GM19351 (cell line): ENCODE measurements at regions not wholly inside any gene's neighbourhood (a gene's known extent, or its start where the extent isn't known, plus 50 kb on each side); places are given as distances from the start of the nearest gene placed in this dataset.
"Not testable (repeated sequence)": the region's sequence is repeated elsewhere in the genome, so short reads cannot be mapped to it uniquely, and the experiment has no call there.

ENCODE experiments used
- ATAC-seq: cut with Tn5 transposase; IDR thresholded peaks from one replicate; pipeline ENCODE4 v1.9.1; 2021; ENCODE audit warnings: mild to moderate bottlenecking, moderate library complexity; ENCODE audit not compliant: unreplicated experiment

GRCh38 chr1:104135036-104135435, 385.3 kb downstream of the AMY1C start:
- ATAC-seq, result not testable (repeated sequence)

GRCh38 chr1:104136621-104137020, 386.9 kb downstream of the AMY1C start:
- no peak for ATAC-seq

- no peak for ATAC-seq
These were observed 407.0 kb downstream of the AMY1C start for GRCh38 chr1:104156738-104157137.

- no peak for ATAC-seq
These were observed 414.3 kb downstream of the AMY1C start for GRCh38 chr1:104163912-104164476.

GRCh38 chr1:104172243-104172681, 422.6 kb downstream of the AMY1C start:
- ATAC-seq, result no peak

GRCh38 chr1:104182251-104182650, 432.6 kb downstream of the AMY1C start:
- ATAC-seq, result no peak

- ATAC-seq, result no peak
These were observed 439.5 kb downstream of the AMY1C start for GRCh38 chr1:104189207-104189606.

GRCh38 chr1:104190821-104191220, 441.1 kb downstream of the AMY1C start:
- ATAC-seq, result no peak

GRCh38 chr1:104195395-104195794, 445.7 kb downstream of the AMY1C start:
- ATAC-seq, result no peak

GRCh38 chr1:104196136-104196535, 446.4 kb downstream of the AMY1C start:
- no peak for ATAC-seq

- ATAC-seq, result no peak
These were observed 447.8 kb downstream of the AMY1C start for GRCh38 chr1:104197516-104197915.

GRCh38 chr1:104212239-104212638, 462.5 kb downstream of the AMY1C start:
- ATAC-seq, result no peak

- ATAC-seq, result not testable (repeated sequence)
These were observed 467.8 kb downstream of the AMY1C start for GRCh38 chr1:104217395-104217986.

- ATAC-seq, result no peak
These were observed 480.2 kb downstream of the AMY1C start for GRCh38 chr1:104229860-104230259.

- ATAC-seq, result no peak
These were observed 482.0 kb downstream of the AMY1C start for GRCh38 chr1:104231676-104232075.

- ATAC-seq, result no peak
These were observed 485.4 kb downstream of the AMY1C start for GRCh38 chr1:104235141-104235540.

GRCh38 chr1:104238991-104239390, 489.3 kb downstream of the AMY1C start:
- ATAC-seq, result no peak

- ATAC-seq, result no peak
These were observed 498.7 kb downstream of the AMY1C start for GRCh38 chr1:104248385-104248784.

GRCh38 chr1:104259481-104259880, 509.8 kb downstream of the AMY1C start:
- no peak for ATAC-seq

GRCh38 chr1:104263110-104263509, 513.4 kb downstream of the AMY1C start:
- not testable (repeated sequence) for ATAC-seq

- ATAC-seq, result no peak
These were observed 514.8 kb downstream of the AMY1C start for GRCh38 chr1:104264521-104264920.

GRCh38 chr1:104265163-104265562, 515.5 kb downstream of the AMY1C start:
- ATAC-seq, result no peak

- peak; percentile 88 for ATAC-seq
These were observed 516.9 kb downstream of the AMY1C start for GRCh38 chr1:104266612-104267011.
